Pancreas (tissue), 10 donors: ENCODE measurements at regions not wholly inside any gene's neighbourhood (a gene's known extent, or its start where the extent isn't known, plus 50 kb on each side); places are given as distances from the start of the nearest gene placed in this dataset.

Experiments
- ATAC-seq, 4 donors: fragments of 200-7000 bp; cut with Tn5 transposase; one replicate each; pipeline versions ENCODE4 v1.8.0 to v1.9.1; 2020; ENCODE audit warnings: mild to moderate bottlenecking in 4 of 4, moderate library complexity in 4 of 4
- DNase-seq, 6 donors: peaks; one replicate each; pipeline ENCODE4 v3.0.0-alpha.2; 2020
- FAIRE-seq: peaks from 2 replicates; lab custom pipeline; 2012; peaks lifted over from hg19 to GRCh38; lab: Jason Lieb, UNC
- H3K27ac ChIP-seq, 4 donors: fragments of 200-600 bp; sonication (generic); 1 replicate in 3 of 4; 2 replicates in 1 of 4; pipeline versions ENCODE4 v1.5.0 to v1.8.0; 2020
- H3K27me3 ChIP-seq, 4 donors: fragments of 200-600 bp; one replicate each; pipeline ENCODE4 v1.8.0; 2021
- H3K36me3 ChIP-seq, 3 donors: fragments of 200-600 bp; sonication (generic) in 1 of 3; one replicate each; pipeline versions ENCODE4 v1.5.0 to v1.8.0; 2020 to 2021
- H3K4me1 ChIP-seq, 3 donors: fragments of 200-600 bp; one replicate each; pipeline ENCODE4 v1.8.0; 2021
- H3K4me3 ChIP-seq, 4 donors: fragments of 200-600 bp; sonication (generic) in 2 of 4; one replicate each; pipeline versions ENCODE4 v1.5.0 to v1.8.0; 2020 to 2021
- H3K9me3 ChIP-seq, 4 donors: fragments of 200-600 bp; one replicate each; pipeline ENCODE4 v1.8.0; 2021
- CTCF ChIP-seq, 4 donors: fragments of 200-600 bp; sonication (generic) in 3 of 4; IDR thresholded peaks; one replicate each; pipeline versions ENCODE4 v1.5.0 to v1.8.0; 2021; ENCODE audit warnings: antibody characterized with exemption in 4 of 4
- WGBS, 2 donors: extraction: QIAGEN DNeasy Blood & Tissue Kit; methylation state at CpG; one replicate each; pipeline ENCODE4 v1.1.7; 2013; 5-methylcytosine and 5-hydroxymethylcytosine counted together
- intact Hi-C, 3 donors: fragments of 100-400 bp; cut with DNase I; formaldehyde crosslinking; loops; one replicate each; pipeline versions ENCODE4 v1.11.1 to v1.14.2; 2022
- donor health status: healthy with polysubstance abuse.
- donor health status: DM: no; HTN: no; CAD: no; lungs with moderate emphysema.
- donor health status: DM: no; HTN: no; CAD: no.
- donor health status: control.
- donor health status: control.
- donor health status: Bipolar disorder and iron deficiency.
- donor health status: DM: yes; HTN: yes; CAD: no.
- donor health status: DM: no; HTN: no; CAD: no.
- donor health status: DM: no; HTN: no; CAD: no.
- donor health status: DM: yes; HTN: yes; CAD: no.

- H3K27ac ChIP-seq: no peak overlapping the region
- intact Hi-C loops: no loop called here
- no peak for FAIRE-seq
- H3K9me3 ChIP-seq: no peaks in the 10 kb centered on the region
- ATAC-seq: no peak
- no peaks in the 10 kb centered on the region for H3K4me1 ChIP-seq
- 39 to 60% methylated on average over 2 of the region's 2 CpGs for WGBS, 2 donors
- DNase-seq: no peak
- no peak overlapping the region for H3K4me3 ChIP-seq
- no peaks in the 10 kb centered on the region for H3K27me3 ChIP-seq
- TF ChIP-seq CTCF (IDR thresholded peaks at IDR 0.05): no peak
- no peaks in the 10 kb centered on the region for H3K36me3 ChIP-seq
These were observed 662.4 kb downstream of the TBC1D4 start for GRCh38 chr13:74819549-74819948.

- H3K27ac ChIP-seq: no peak overlapping the region
- no peaks in the 10 kb centered on the region for H3K27me3 ChIP-seq
- no peaks in the 10 kb centered on the region for H3K9me3 ChIP-seq
- no peak overlapping the region for H3K4me3 ChIP-seq
- H3K36me3 ChIP-seq: no peaks in the 10 kb centered on the region
- FAIRE-seq: no peak
- no peak for DNase-seq
- ATAC-seq: no peak
- intact Hi-C loops: no loop called here
- 63 to 72% methylated on average over 1 of the region's 1 CpG for WGBS, 2 donors
- no peak for TF ChIP-seq CTCF (IDR thresholded peaks at IDR 0.05)
- no peaks in the 10 kb centered on the region for H3K4me1 ChIP-seq
These were observed 665.2 kb downstream of the TBC1D4 start for GRCh38 chr13:74816737-74817136.

- intact Hi-C loops: no loop called here
- no peak overlapping the region for H3K27ac ChIP-seq
- H3K36me3 ChIP-seq: no peaks in the 10 kb centered on the region
- DNase-seq (no peak), ATAC-seq (no peak), FAIRE-seq (no peak)
- H3K9me3 ChIP-seq: no peaks in the 10 kb centered on the region
- no peaks in the 10 kb centered on the region for H3K27me3 ChIP-seq
- TF ChIP-seq CTCF (IDR thresholded peaks at IDR 0.05): no peak
- 65 to 66% methylated on average over 2 of the region's 2 CpGs for WGBS, 2 donors
- H3K4me1 ChIP-seq: no peaks in the 10 kb centered on the region
- no peak overlapping the region for H3K4me3 ChIP-seq
These were observed 662.0 kb upstream of the KLF12 start for GRCh38 chr13:74796157-74796556.

- ATAC-seq (no peak), DNase-seq (no peak), FAIRE-seq (no peak)
- Histone ChIP-seq H3K9me3 (no peaks in the 10 kb centered on the region), H3K27me3 (no peaks in the 10 kb centered on the region), H3K4me1 (no peaks in the 10 kb centered on the region), H3K27ac (no peak overlapping the region), H3K36me3 (no peaks in the 10 kb centered on the region), H3K4me3 (no peak overlapping the region)
- intact Hi-C loops: no loop called here
- no peak for TF ChIP-seq CTCF (IDR thresholded peaks at IDR 0.05)
These were observed 661.3 kb upstream of the KLF12 start for GRCh38 chr13:74795526-74795925.

- H3K27me3 ChIP-seq: no peaks in the 10 kb centered on the region
- ATAC-seq: no peak
- WGBS, 2 donors: 68 to 74% methylated on average over 3 of the region's 3 CpGs
- no peak for FAIRE-seq
- no peak overlapping the region for H3K4me3 ChIP-seq
- no peaks in the 10 kb centered on the region for H3K4me1 ChIP-seq
- no peak overlapping the region for H3K27ac ChIP-seq
- no peak for TF ChIP-seq CTCF (IDR thresholded peaks at IDR 0.05)
- H3K9me3 ChIP-seq: no peaks in the 10 kb centered on the region
- no peak for DNase-seq
- intact Hi-C loops: no loop called here
- H3K36me3 ChIP-seq: no peaks in the 10 kb centered on the region
These were observed 660.4 kb upstream of the KLF12 start for GRCh38 chr13:74794582-74794981.
